Suprapubic skin (tissue), 4 donors: ENCODE measurements at regions not wholly inside any gene's neighbourhood (a gene's known extent, or its start where the extent isn't known, plus 50 kb on each side); places are given as distances from the start of the nearest gene placed in this dataset.

Source experiments
- POLR2A ChIP-seq, 2 donors: fragments of 450-650 bp; IDR thresholded peaks; one replicate each; pipeline ENCODE4 v1.6.1; 2017; ENCODE audit warnings: antibody characterized with exemption in 2 of 2, mild to moderate bottlenecking in 2 of 2, moderate library complexity in 2 of 2
- POLR2AphosphoS5 ChIP-seq, 3 donors: sonication (generic); formaldehyde crosslinking; IDR thresholded peaks; one replicate each; pipeline ENCODE4 v1.6.1; 2017; ENCODE audit warnings: antibody characterized with exemption in 3 of 3

- TF ChIP-seq POLR2AphosphoS5 (IDR thresholded peaks at IDR 0.05) (no peak), POLR2A (IDR thresholded peaks at IDR 0.05) (no peak)
Observed at GRCh38 chr3:147854542-147854941, 445.4 kb downstream of the ZIC1 start.
